ENCODE measurements at regions not wholly inside any gene's neighbourhood (a gene's known extent, or its start where the extent isn't known, plus 50 kb on each side); places are given as distances from the start of the nearest gene placed in this dataset.

GRCh38 chr16:55968221-55968620 lies 93.0 kb upstream of the CES5A start:
- Mint-ChIP-seq H3K36me3 (ENCODE audit: low read depth, unreplicated experiment) (no peaks in the 10 kb centered on the region), H3K9me3 (ENCODE audit: unreplicated experiment) (no peaks in the 10 kb centered on the region), H3K27ac (ENCODE audit: unreplicated experiment) (no peak overlapping the region), H3K4me1 (ENCODE audit: unreplicated experiment) (no peaks in the 10 kb centered on the region), H3K27me3 (ENCODE audit: unreplicated experiment) (peaks cover 2% of the 10 kb centered on the region), H3K4me3 (ENCODE audit: unreplicated experiment) (no peak overlapping the region)
- no peak for TF ChIP-seq CTCF (IDR thresholded peaks at IDR 0.05; ENCODE audit: unreplicated experiment)
- no peak for DNase-seq (ENCODE audit: low spot score)

- Mint-ChIP-seq H3K4me3 (ENCODE audit: unreplicated experiment) (no peak overlapping the region), H3K36me3 (ENCODE audit: low read depth, unreplicated experiment) (no peaks in the 10 kb centered on the region), H3K9me3 (ENCODE audit: unreplicated experiment) (no peaks in the 10 kb centered on the region), H3K4me1 (ENCODE audit: unreplicated experiment) (no peaks in the 10 kb centered on the region), H3K27ac (ENCODE audit: unreplicated experiment) (no peak overlapping the region), H3K27me3 (ENCODE audit: unreplicated experiment) (no peaks in the 10 kb centered on the region)
- no peak for DNase-seq (ENCODE audit: low spot score)
- no peak for TF ChIP-seq CTCF (IDR thresholded peaks at IDR 0.05; ENCODE audit: unreplicated experiment)
Measured at GRCh38 chr16:55964923-55965475, 89.8 kb upstream of the CES5A start.

- Mint-ChIP-seq H3K9me3 (ENCODE audit: unreplicated experiment) (no peaks in the 10 kb centered on the region), H3K4me1 (ENCODE audit: unreplicated experiment) (no peaks in the 10 kb centered on the region), H3K27me3 (ENCODE audit: unreplicated experiment) (no peaks in the 10 kb centered on the region), H3K27ac (ENCODE audit: unreplicated experiment) (no peak overlapping the region), H3K36me3 (ENCODE audit: low read depth, unreplicated experiment) (no peaks in the 10 kb centered on the region), H3K4me3 (ENCODE audit: unreplicated experiment) (no peak overlapping the region)
- no peak for TF ChIP-seq CTCF (IDR thresholded peaks at IDR 0.05; ENCODE audit: unreplicated experiment)
- DNase-seq (ENCODE audit: low spot score): no peak
Measured at GRCh38 chr16:55955845-55956244, 80.7 kb upstream of the CES5A start.

GRCh38 chr16:55955424-55955823 lies 80.3 kb upstream of the CES5A start:
- Mint-ChIP-seq H3K9me3 (ENCODE audit: unreplicated experiment) (no peaks in the 10 kb centered on the region), H3K4me1 (ENCODE audit: unreplicated experiment) (no peaks in the 10 kb centered on the region), H3K27ac (ENCODE audit: unreplicated experiment) (no peak overlapping the region), H3K27me3 (ENCODE audit: unreplicated experiment) (no peaks in the 10 kb centered on the region), H3K36me3 (ENCODE audit: low read depth, unreplicated experiment) (no peaks in the 10 kb centered on the region), H3K4me3 (ENCODE audit: unreplicated experiment) (no peak overlapping the region)
- TF ChIP-seq CTCF (IDR thresholded peaks at IDR 0.05; ENCODE audit: unreplicated experiment): no peak
- DNase-seq (ENCODE audit: low spot score): no peak

GRCh38 chr16:55954906-55955305 lies 79.7 kb upstream of the CES5A start:
- no peak for DNase-seq (ENCODE audit: low spot score)
- no peaks in the 10 kb centered on the region for H3K36me3 Mint-ChIP-seq (ENCODE audit: low read depth, unreplicated experiment)
- no peaks in the 10 kb centered on the region for H3K27me3 Mint-ChIP-seq (ENCODE audit: unreplicated experiment)
- no peak overlapping the region for H3K4me3 Mint-ChIP-seq (ENCODE audit: unreplicated experiment)
- TF ChIP-seq CTCF (IDR thresholded peaks at IDR 0.05; ENCODE audit: unreplicated experiment): no peak
- H3K4me1 Mint-ChIP-seq (ENCODE audit: unreplicated experiment): no peaks in the 10 kb centered on the region
- H3K9me3 Mint-ChIP-seq (ENCODE audit: unreplicated experiment): no peaks in the 10 kb centered on the region
- no peak overlapping the region for H3K27ac Mint-ChIP-seq (ENCODE audit: unreplicated experiment)
